GM21528 (cell line): ENCODE measurements at regions not wholly inside any gene's neighbourhood (a gene's known extent, or its start where the extent isn't known, plus 50 kb on each side); places are given as distances from the start of the nearest gene placed in this dataset.
"Not testable (repeated sequence)": the region's sequence is repeated elsewhere in the genome, so short reads cannot be mapped to it uniquely, and the experiment has no call there.

ENCODE experiments used
- ATAC-seq: cut with Tn5 transposase; IDR thresholded peaks from one replicate; pipeline ENCODE4 v1.9.1; 2021; ENCODE audit warnings: mild to moderate bottlenecking, moderate library complexity; ENCODE audit not compliant: unreplicated experiment, low FRiP score

DNA sequence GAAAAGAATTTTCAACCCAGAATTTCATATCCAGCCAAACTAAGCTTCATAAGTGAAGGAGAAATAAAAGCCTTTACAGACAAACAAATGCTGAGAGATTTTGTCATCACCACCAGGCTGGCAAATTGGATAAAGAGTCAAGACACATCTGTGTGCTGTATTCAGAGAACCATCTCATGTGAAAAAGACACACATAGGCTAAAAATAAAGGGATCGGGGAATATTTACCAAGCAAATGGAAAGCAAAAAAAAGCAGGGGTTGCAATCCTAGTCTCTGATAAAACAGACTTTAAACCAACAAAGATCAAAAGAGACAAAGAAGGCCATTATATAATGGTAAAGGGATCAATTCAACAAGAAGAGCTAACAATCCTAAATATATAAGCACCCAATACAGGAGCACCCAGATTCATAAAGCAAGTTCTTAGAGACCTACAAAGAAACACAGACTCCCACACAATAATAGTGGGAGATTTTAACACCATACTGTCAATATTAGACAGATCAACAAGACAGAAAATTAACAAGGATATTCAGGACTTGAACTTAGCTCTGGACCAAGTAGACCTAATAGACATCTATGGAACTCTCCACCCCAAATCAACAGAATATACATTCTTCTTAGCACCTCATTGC is 55.9 kb upstream of the ACSM6 start:
- not testable (repeated sequence) for ATAC-seq

DNA sequence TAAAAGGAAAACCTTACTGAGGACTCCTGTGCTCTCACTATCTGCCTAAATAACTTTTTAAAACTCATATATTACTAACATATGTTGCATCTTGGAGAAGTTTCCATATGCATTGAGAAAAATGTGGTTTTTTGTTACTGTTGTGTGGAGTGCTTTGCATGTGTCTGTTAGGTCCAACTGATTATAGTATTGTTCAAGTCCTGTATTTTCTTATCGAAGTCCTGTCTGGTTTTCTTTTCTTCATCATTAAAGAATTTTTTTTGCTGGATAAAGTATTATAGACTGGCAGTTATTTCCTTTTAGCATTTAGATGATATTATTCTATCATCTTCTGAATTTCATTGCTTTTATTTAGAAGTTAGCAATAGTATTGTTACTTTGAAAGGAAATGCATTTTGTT is 59.5 kb upstream of the ACSM6 start:
- no peak for ATAC-seq

DNA sequence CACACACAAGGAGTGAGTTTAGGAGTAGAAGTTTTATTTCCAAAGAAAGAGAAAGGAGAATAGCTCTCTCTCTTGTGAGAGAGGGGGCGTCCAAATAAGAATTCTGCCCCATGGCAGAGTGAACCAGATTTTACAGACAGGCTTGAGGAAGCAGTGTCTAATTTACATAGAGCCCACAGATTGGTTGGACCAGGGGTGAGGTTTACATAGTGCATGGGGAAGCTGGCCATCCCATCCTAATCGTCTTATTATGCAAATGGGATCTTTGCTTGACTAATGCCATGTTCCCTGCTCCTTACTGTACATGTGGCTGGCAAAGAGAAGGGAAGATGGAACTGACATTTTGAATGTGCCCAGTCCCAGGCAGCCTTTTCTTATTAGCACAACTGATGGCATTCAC is 60.0 kb upstream of the ACSM6 start:
- ATAC-seq, result no peak

DNA sequence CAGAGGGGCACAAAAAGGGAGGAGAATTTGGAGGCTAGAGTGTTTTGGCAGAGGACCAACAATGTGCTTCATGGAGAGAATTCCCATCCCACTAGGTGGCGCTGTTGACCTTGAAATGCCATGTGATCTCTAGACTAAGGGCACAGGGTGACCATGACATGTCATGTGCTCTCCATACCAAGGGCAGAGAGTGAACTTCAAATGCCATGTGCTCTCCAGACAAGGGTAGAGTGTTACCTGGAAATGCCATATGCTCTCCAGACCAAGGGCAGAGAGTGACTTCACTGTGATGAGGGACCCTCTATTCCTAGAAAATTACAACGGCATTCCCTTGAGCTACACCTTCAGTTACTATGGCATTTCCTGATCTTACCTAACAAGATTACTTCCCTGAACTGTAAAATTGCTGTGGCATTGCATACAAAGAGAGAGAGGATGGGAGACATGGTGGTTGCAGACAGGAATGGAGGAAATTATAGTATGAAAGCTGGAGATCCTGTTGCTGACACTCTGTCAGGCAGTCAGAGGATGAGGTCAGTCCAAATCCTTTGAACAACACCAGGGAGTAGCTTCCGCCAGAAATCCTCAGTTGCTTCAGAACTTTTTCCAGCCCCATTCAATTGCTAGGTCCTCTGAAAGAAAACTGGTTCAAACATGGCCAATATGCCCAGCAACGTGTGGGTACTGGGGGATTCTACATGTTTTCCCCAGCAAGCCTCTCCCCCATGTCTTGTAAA is 60.9 kb upstream of the ACSM6 start:
- peak; percentile 98 for ATAC-seq

DNA sequence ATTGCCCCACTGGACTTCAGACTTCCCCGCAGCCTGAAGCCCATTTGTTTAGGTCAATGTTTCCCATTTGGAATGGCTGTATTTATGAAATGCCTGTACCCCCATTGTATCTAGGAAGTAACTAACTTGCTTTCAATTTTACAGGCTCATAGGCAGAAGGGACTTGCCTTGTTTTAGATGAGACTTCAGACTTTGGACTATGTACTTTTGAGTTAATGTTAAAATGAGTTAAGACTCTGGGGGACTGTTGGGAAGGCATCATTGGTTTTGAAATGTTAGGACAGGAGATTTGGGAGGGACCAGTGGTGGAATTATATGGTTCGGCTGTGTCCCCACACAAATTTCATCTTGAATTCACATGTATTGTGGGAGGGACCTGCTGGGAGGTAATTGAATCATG is 61.1 kb upstream of the CYP2C8 start:
- ATAC-seq, result not testable (repeated sequence)

DNA sequence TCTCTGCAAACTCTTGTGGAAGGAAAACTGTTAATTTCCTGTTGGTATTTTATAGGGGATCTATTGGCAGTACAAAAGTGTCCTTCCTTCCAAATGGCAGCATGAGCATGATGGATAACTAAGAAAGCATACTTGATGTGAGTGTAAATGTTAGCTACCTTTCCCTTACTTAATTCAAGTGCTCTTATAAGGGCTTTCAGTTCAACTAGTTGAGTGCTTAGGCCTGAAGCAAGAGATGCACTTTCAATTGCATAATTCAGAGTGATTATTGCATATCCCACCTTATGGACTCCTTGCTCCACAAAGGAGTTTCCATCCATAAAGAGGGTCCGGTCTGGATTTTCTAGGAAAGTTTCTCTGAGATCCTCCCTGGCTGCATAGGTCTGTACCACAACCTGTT is 56.3 kb upstream of the CYP2C8 start:
- no peak for ATAC-seq

DNA sequence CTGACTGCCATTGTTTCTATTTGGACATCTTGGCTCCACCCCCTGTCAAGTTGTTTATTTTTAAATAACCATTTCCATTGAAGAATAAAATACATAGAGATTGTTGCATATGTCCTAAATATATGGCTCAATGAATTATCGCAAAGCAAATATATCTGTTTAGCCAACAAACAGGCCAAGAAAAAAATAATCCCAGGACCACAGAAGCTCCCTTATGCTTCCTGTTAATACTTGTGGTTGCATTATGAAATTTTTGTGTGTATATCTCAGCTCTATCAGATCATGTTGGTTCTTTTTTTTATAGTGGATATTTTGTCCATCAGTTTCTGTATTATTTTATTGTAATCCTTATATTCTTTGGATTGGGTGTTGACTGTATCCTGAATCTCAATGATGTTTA is 53.4 kb upstream of the CYP2C8 start:
- ATAC-seq, result no peak

DNA sequence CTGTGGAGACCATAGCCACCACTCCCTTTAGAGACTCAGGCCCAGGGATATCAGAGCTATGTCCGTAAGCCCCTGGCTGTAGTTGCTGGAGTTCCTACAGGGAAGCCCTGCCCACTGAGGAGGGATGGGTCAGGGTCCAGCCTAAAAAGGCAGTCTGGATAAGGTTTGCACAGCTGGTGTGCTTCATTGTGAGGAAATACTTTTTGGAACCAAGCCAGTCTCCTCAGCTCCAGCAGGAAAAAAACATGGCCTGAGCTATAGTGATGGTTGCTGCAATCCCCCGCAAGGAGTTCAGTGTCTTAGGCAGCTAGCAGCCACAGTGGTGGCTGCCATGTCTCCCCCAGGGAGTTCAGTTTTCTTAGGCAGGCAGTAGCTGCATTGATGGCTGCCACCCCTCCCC is 52.6 kb upstream of the CYP2C8 start:
- ATAC-seq, result no peak
